HCT116 (cell line): ENCODE measurements at regions not wholly inside any gene's neighbourhood (a gene's known extent, or its start where the extent isn't known, plus 50 kb on each side); places are given as distances from the start of the nearest gene placed in this dataset.

Source experiments
- ATAC-seq: fragments of 200-7000 bp; cut with Tn5 transposase; 2 replicates; pipeline ENCODE4 v1.9.1; 2020; ENCODE audit warnings: mild to moderate bottlenecking, moderate library complexity
- BruUV-seq: library from RNA; stranded (reverse); fragments of 400-500 nt; replicated peaks from 2 replicates; lab custom pipeline; 2021; lab: Mats Ljungman, UMichigan
- CTCF ChIA-PET: fragments of 300-600 bp; sonication (Branson Sonifier 250); formaldehyde crosslinking; loops from one replicate; lab custom pipeline; 2021; ENCODE audit warnings: antibody characterized with exemption; lab: Charles Lee
- POLR2A ChIA-PET: fragments of 300-600, 350-600 bp; sonication (Branson Sonifier 250); formaldehyde crosslinking; loops from one replicate; lab custom pipeline; 2021; ENCODE audit warnings: antibody characterized with exemption; lab: Charles Lee
- RAD21 ChIA-PET, 2 experiments: fragments of 300-600 bp; sonication (Branson Sonifier 250); formaldehyde crosslinking; loops; one replicate each; lab custom pipeline; 2023; ENCODE audit warnings: low total read pairs in 2 of 2; ENCODE audit not compliant: uncharacterized antibody in 2 of 2, unreplicated experiment in 2 of 2, low non-redundant PET in 1 of 2; lab: Charles Lee
- DNase-seq: peaks from one replicate; pipeline ENCODE4 v3.0.0-alpha.2; 2010; ENCODE audit warnings: low read depth, low spot score
- H2AFZ ChIP-seq: fragments of 200-600 bp; shearing (Covaris generic), sonication (generic); 2 replicates; pipeline ENCODE4 v1.6.1; 2017; ENCODE audit warnings: low read depth, mixed run types, mixed read lengths, antibody characterized with exemption, low read length; ENCODE audit not compliant: poor library complexity, severe bottlenecking
- H3K27ac ChIP-seq: 2 replicates; pipeline ENCODE4 v1.5.1; 2012; ENCODE audit warnings: low read depth, low read length
- H3K27me3 ChIP-seq: fragments of 200-600 bp; sonication (generic); 2 replicates; pipeline ENCODE4 v1.6.1; 2016; ENCODE audit warnings: mixed run types, low read length, mixed read lengths; ENCODE audit not compliant: insufficient read depth
- H3K36me3 ChIP-seq, 2 experiments: fragments of 200-500 bp in 1 of 2; fragments of 200-600 bp in 1 of 2; sonication (Bioruptor generic) in 1 of 2; sonication (generic) in 1 of 2; 2 replicates each; pipeline versions ENCODE4 v1.5.1 to v1.6.1; 2014 to 2016; ENCODE audit warnings: low read length in 2 of 2, inconsistent platforms in 1 of 2, mixed read lengths in 1 of 2, mixed run types in 1 of 2; ENCODE audit not compliant: insufficient read depth in 2 of 2, control insufficient read depth in 1 of 2
- H3K4me1 ChIP-seq, 2 experiments: fragments of 200-600 bp in 1 of 2; sonication (generic) in 1 of 2; 2 replicates each; pipeline versions ENCODE4 v1.5.1 to v1.6.1; 2012 to 2017; ENCODE audit warnings: low read length in 2 of 2, inconsistent platforms in 1 of 2, mild to moderate bottlenecking in 1 of 2, mixed read lengths in 1 of 2, mixed run types in 1 of 2, moderate library complexity in 1 of 2; ENCODE audit not compliant: insufficient read depth in 2 of 2, control insufficient read depth in 1 of 2
- H3K4me2 ChIP-seq: fragments of 200-600 bp; sonication (generic); 2 replicates; pipeline ENCODE4 v1.6.1; 2017; ENCODE audit warnings: mixed run types, low read length, mixed read lengths
- H3K4me3 ChIP-seq, 2 experiments: fragments of 200-600 bp in 1 of 2; sonication (generic) in 1 of 2; replicated peaks in 1 of 2; 2 replicates each; pipeline ENCODE4 v1.5.1; 2011 to 2016; ENCODE audit warnings: low read length in 2 of 2, control low read depth in 1 of 2, low read depth in 1 of 2, mild to moderate bottlenecking in 1 of 2, mixed read lengths in 1 of 2, mixed run types in 1 of 2
- H3K79me2 ChIP-seq: fragments of 200-600 bp; sonication (generic); 2 replicates; pipeline ENCODE4 v1.6.1; 2017; ENCODE audit warnings: mild to moderate bottlenecking, mixed run types, low read length, moderate library complexity, mixed read lengths; ENCODE audit not compliant: insufficient read depth
- H3K9ac ChIP-seq: fragments of 200-600 bp; sonication (generic); 2 replicates; pipeline ENCODE4 v1.6.1; 2016; ENCODE audit warnings: low read length, mixed read lengths
- H3K9me2 ChIP-seq: fragments of 200-600 bp; sonication (generic), shearing (Covaris generic); 2 replicates; pipeline ENCODE4 v1.6.1; 2017; ENCODE audit warnings: mixed run types, mild to moderate bottlenecking, moderate library complexity; ENCODE audit not compliant: insufficient read depth
- H3K9me3 ChIP-seq, 2 experiments: fragments of 200-500 bp in 1 of 2; fragments of 200-600 bp in 1 of 2; sonication (Bioruptor generic) in 1 of 2; sonication (generic) in 1 of 2; 2 replicates each; pipeline ENCODE4 v1.6.1; 2014 to 2017; ENCODE audit warnings: low read length in 2 of 2, mixed read lengths in 2 of 2, inconsistent platforms in 1 of 2, low read depth in 1 of 2, mild to moderate bottlenecking in 1 of 2, mixed run types in 1 of 2, moderate library complexity in 1 of 2; ENCODE audit not compliant: control insufficient read depth in 1 of 2, insufficient read depth in 1 of 2
- H4K20me1 ChIP-seq: fragments of 200-600 bp; sonication (generic), shearing (Covaris generic); 2 replicates; pipeline ENCODE4 v1.6.1; 2017; ENCODE audit warnings: mixed run types, mild to moderate bottlenecking, moderate library complexity; ENCODE audit not compliant: insufficient read depth
- ATF3 ChIP-seq: IDR thresholded peaks from 2 replicates; pipeline ENCODE4 v1.6.1; 2012
- CEBPB ChIP-seq: IDR thresholded peaks from 2 replicates; pipeline ENCODE4 v1.6.1; 2012; ENCODE audit warnings: low read depth
- CTCF ChIP-seq, 3 experiments: fragments of 200-600 bp in 1 of 3; sonication (generic) in 1 of 3; IDR thresholded peaks in 2 of 3; conservative IDR thresholded peaks in 1 of 3; 2 replicates each; pipeline ENCODE4 v1.5.1; 2012 to 2017; ENCODE audit warnings: low read depth in 2 of 3, low read length in 2 of 3, antibody characterized with exemption in 1 of 3, borderline replicate concordance in 1 of 3, control low read depth in 1 of 3, mild to moderate bottlenecking in 1 of 3, mixed read lengths in 1 of 3, mixed run types in 1 of 3, moderate library complexity in 1 of 3; ENCODE audit not compliant: insufficient read depth in 1 of 3
- EGR1 ChIP-seq: IDR thresholded peaks from 2 replicates; pipeline ENCODE4 v1.6.1; 2012; ENCODE audit warnings: low read depth
- ELF1 ChIP-seq: IDR thresholded peaks from 2 replicates; pipeline ENCODE4 v1.6.1; 2012; ENCODE audit warnings: low read depth, borderline replicate concordance
- EZH2 ChIP-seq: fragments of 200-600 bp; sonication (generic); IDR thresholded peaks from 2 replicates; pipeline ENCODE4 v1.6.1; 2017; ENCODE audit warnings: antibody characterized with exemption, mixed run types
- EZH2phosphoT487 ChIP-seq: fragments of 200-600 bp; IDR thresholded peaks from 2 replicates; pipeline ENCODE4 v1.6.1; 2018; ENCODE audit warnings: antibody characterized with exemption, borderline replicate concordance
- FOSL1 ChIP-seq: IDR thresholded peaks from 2 replicates; pipeline ENCODE4 v1.6.1; 2012; ENCODE audit warnings: low read depth
- RAD21 ChIP-seq: IDR thresholded peaks from 2 replicates; pipeline ENCODE4 v1.6.1; 2012; ENCODE audit warnings: low read depth, mild to moderate bottlenecking
- SIN3A ChIP-seq: IDR thresholded peaks from 2 replicates; pipeline ENCODE4 v1.6.1; 2012; ENCODE audit warnings: low read depth
- SP1 ChIP-seq: IDR thresholded peaks from 2 replicates; pipeline ENCODE4 v1.6.1; 2012; ENCODE audit warnings: low read depth
- SRF ChIP-seq: IDR thresholded peaks from 2 replicates; pipeline ENCODE4 v1.6.1; 2012; ENCODE audit warnings: low read depth
- ZBTB33 ChIP-seq: IDR thresholded peaks from 2 replicates; pipeline ENCODE4 v1.6.1; 2011; ENCODE audit warnings: mild to moderate bottlenecking, low read length, moderate library complexity; ENCODE audit not compliant: insufficient replicate concordance; ENCODE audit errors: extremely low read depth
- ZNF274 ChIP-seq: fragments of 200-500 bp; sonication (Bioruptor generic); IDR thresholded peaks from 2 replicates; pipeline ENCODE4 v1.6.1; 2014; ENCODE audit warnings: mild to moderate bottlenecking, low read depth, low read length, inconsistent platforms
- intact Hi-C: fragments of 100-400 bp; cut with micrococcal nuclease; formaldehyde crosslinking; loops from 2 replicates; pipeline ENCODE4 v1.10.0; 2022

GRCh38 chr14:25303934-25304333, 254.0 kb upstream of the STXBP6 start:
- H3K79me2 ChIP-seq, result no peaks in the 10 kb centered on the region
- ChIA-PET POLR2A (no interaction called here), CTCF (no interaction called here), RAD21 (no interaction called here)
- no TSS peak for BruUV-seq
- H3K9me2 ChIP-seq, result no peaks in the 10 kb centered on the region
- no peaks in the 10 kb centered on the region for H3K4me1 ChIP-seq
- no peak overlapping the region for H2AFZ ChIP-seq
- no peaks in the 10 kb centered on the region for H4K20me1 ChIP-seq
- H3K4me3 ChIP-seq, result no peak overlapping the region
- H3K27me3 ChIP-seq, result no peaks in the 10 kb centered on the region
- H3K27ac ChIP-seq, result no peak overlapping the region
- no peak for TF ChIP-seq SRF
- TF ChIP-seq ATF3, result no peak
- no peak for TF ChIP-seq SIN3A
- TF ChIP-seq CEBPB, result no peak
- no peak for TF ChIP-seq FOSL1
- no peak for TF ChIP-seq EZH2
- no peak for TF ChIP-seq EZH2phosphoT487
- no peak for TF ChIP-seq SP1
- no peak for DNase-seq
- H3K9me3 ChIP-seq, result peaks cover 4 to 22% of the 10 kb centered on the region in 2 experiments; a peak in 2 of 4 replicates
- no peaks in the 10 kb centered on the region for H3K36me3 ChIP-seq
- no peak overlapping the region for H3K4me2 ChIP-seq
- intact Hi-C loops, result no loop called here
- H3K9ac ChIP-seq, result no peak overlapping the region
- ATAC-seq, result no peak

GRCh38 chr14:25298238-25298637, 248.3 kb upstream of the STXBP6 start:
- Histone ChIP-seq H3K9me3 (peaks cover 15% of the 10 kb centered on the region in 2 experiments; a peak in 2 of 4 replicates), H3K4me2 (no peak overlapping the region), H2AFZ (no peak overlapping the region), H3K4me3 (no peak overlapping the region), H3K9ac (no peak overlapping the region), H3K36me3 (no peaks in the 10 kb centered on the region), H3K27ac (no peak overlapping the region), H3K4me1 (no peaks in the 10 kb centered on the region), H3K27me3 (no peaks in the 10 kb centered on the region), H3K9me2 (no peaks in the 10 kb centered on the region), H3K79me2 (no peaks in the 10 kb centered on the region), H4K20me1 (no peaks in the 10 kb centered on the region)
- intact Hi-C loops, result no loop called here
- RAD21 ChIA-PET, result no interaction called here
- POLR2A ChIA-PET, result no interaction called here
- TF ChIP-seq EZH2phosphoT487, result no peak
- no peak for TF ChIP-seq ATF3
- TF ChIP-seq ZNF274, result no peak
- TF ChIP-seq CTCF (IDR thresholded peaks at IDR 0.05 in 2 of 3, conservative IDR thresholded peaks at IDR 0.05 in 1 of 3; ENCODE audit: borderline replicate concordance in 1 of 3, insufficient read depth in 1 of 3, low read depth in 2 of 3, low read length in 2 of 3), result no peak
- TF ChIP-seq RAD21, result no peak
- TF ChIP-seq CEBPB, result no peak
- TF ChIP-seq EGR1, result no peak
- no peak for TF ChIP-seq ZBTB33
- TF ChIP-seq ELF1, result no peak
- BruUV-seq, result no TSS peak
- CTCF ChIA-PET, result no interaction called here
- DNase-seq (no peak), ATAC-seq (no peak)
